ENCODE measurements at regions not wholly inside any gene's neighbourhood (a gene's known extent, or its start where the extent isn't known, plus 50 kb on each side); places are given as distances from the start of the nearest gene placed in this dataset.
A peak's percentile ranks its signal among the peaks of the same experiment; 100 is the strongest.
"Not testable (repeated sequence)": the region's sequence is repeated elsewhere in the genome, so short reads cannot be mapped to it uniquely, and the experiment has no call there.

DNA sequence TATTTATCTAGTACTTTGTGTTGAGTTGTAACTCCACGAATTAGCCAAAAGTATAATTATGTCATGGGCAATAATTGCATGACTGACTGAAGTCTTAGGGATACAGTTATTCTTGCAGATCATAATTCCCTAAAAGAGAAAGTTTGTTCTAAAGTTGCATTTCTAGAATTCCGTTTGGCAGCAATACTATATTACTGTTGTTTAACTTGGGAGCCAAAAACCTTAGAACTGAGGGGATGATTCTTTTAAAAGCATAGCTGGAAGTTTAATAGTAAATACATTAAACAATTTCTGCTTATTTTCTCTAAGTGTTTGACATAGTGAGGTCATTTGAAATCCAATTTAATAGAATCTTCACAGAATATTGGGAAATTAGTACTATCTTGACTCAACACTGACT, 356.4 kb upstream of the ADAMTS5 start:
- intact Hi-C loops (cut with DNase I): no loop called here

DNA sequence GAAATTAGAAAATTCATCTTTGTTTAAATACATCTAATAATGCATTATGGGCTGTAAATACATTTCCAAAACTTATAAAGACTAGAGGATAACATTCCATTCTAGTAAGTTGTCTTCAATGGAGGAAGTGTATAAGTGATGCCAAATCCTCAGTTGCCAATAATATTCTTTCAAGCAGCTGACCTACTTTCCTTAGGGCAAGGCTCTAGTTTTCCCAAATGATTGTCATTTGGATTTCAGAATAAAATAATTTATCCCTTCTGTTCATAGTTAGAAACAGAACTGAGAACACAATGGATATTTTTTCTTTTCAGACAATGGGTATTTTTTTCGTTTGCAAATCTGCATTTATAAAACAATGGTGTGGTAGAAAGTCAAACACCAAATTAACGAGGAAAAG, 354.9 kb upstream of the ADAMTS5 start:
- ATAC-seq (no peak), DNase-seq (ENCODE audit: missing footprints) (no peak)
- intact Hi-C loops (cut with DNase I): no loop called here

More for the DNA sequence above, 356.4 kb upstream of the ADAMTS5 start:
- ATAC-seq: no peak
- no peak for DNase-seq (ENCODE audit: missing footprints)

DNA sequence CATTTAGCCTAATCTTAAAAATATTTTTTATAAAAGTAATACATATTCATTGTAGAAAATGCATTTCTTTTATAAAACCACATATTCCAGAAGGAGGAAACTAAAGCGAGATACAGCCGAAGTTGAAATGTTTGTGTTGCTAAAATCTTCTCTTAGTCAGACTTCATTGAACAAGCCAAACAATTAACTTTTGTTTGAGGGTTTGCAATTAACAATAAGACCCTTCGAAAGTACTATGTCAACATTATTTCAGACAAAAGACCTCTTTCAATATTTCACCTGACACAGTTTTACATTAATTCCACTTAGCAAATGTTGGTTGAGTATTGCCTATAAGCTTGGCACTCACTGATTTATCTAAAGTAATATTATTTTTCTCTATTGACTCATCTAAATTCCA, 354.0 kb upstream of the ADAMTS5 start:
- intact Hi-C loops (cut with DNase I): no loop called here
- DNase-seq (ENCODE audit: missing footprints): no peak
- ATAC-seq: no peak

DNA sequence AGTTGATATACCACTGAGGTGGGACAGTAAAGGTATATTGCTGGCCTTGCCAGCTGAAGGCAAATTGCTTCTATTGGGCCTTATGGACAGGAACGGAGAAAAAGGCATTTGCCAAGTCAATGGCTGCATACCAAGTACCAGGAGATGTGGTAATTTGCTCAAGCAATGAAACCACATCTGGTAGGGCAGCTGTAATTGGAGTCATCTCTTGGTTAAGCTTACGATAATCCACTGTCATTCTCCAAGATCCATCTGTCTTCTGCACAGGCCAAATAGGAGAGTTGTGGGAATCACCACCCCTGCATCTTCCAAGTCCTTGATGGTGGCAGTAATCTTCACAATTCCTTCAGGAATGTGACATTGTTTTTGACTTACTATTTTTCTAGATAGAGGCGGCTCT, 350.7 kb upstream of the ADAMTS5 start:
- ATAC-seq; intact Hi-C loops (cut with DNase I); DNase-seq (ENCODE audit: missing footprints): not testable (repeated sequence)

DNA sequence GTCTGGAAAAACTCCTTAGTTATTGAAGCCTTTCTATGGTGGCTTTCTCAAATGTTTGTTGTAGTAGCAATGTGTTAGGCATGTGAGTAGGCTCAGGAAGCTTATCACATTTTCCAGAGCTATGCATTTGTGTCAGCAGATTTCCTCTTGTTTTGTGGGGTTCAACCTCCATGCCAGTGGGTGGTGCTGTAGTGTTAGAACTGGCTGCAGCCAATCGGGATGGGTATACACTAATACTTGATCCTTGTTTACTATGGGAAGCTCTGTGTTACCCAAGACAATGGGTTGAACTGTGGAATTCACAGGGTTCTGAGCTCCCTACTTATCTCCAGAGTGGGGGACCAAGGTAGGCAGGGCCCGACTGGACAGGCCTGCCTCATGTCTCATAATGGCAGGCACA, 348.5 kb upstream of the ADAMTS5 start:
- ATAC-seq (no peak), DNase-seq (ENCODE audit: missing footprints) (no peak)
- intact Hi-C loops (cut with DNase I): no loop called here

DNA sequence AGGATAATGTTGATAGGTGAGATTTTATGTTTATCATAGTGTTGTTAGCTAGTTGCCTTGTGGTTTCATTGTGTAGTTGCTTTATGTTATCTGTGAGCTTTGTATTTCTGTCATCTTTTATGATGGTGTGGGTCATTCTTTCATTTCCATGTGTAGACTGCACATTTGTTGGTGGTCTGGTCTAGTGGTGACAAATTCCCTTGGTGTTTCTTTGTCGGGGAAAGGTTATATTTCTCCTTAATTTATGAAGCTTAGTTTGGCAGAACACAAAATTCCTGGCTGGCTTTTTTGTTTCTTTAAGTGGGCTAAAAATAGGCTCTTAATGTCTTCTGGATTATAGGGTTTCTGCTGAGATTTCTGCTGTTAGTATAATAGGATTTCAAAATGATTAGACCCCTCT, 347.2 kb upstream of the ADAMTS5 start:
- no peak for DNase-seq (ENCODE audit: missing footprints)
- intact Hi-C loops (cut with DNase I): no loop called here
- no peak for ATAC-seq

DNA sequence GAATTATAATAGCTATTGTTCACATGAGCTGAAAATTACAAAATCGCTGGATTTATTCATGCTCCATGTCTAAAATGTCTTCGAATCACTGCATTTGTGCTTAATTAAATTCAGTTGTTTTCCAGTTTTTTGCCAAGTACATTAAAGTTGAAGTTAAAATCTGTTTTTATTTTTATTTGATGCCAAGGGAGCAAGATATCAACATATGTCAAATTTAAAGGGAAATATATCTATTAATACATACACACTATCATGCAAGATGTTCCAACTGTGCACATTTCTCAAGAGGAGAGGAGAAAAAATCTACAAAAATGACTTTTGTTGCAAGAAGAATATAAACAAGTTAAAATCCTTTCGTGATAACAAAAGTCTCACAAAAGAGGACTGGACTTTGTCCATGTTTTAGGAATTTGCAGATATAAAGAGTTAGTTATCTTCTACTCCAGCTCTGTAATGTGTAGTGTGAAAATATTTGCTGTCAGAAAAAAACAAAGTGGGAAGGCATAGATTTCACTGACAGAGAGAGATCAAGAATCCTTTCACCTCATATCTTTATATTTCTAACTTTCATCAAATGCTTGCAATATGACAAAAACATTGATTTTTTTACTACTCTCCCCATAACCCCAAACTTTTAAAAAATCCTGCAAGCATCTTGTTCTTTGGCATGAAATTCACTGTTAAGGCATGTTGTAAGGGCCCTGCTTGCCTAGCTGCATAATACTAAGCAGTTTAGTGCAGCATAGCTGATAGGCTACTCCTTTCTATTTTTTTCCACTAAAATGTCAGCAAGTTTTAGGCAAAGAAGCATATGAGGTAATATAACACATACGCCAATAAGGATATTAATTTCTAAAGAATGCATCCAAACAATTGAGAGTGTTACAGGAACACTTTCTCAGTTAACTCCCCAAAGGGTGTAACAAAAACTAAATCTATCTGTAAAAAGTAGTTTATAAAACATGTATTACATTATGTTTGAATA, 340.2 kb upstream of the ADAMTS5 start:
- ATAC-seq (peak; percentile 91), DNase-seq (ENCODE audit: missing footprints) (no peak)
- intact Hi-C loops (cut with DNase I): no loop called here

DNA sequence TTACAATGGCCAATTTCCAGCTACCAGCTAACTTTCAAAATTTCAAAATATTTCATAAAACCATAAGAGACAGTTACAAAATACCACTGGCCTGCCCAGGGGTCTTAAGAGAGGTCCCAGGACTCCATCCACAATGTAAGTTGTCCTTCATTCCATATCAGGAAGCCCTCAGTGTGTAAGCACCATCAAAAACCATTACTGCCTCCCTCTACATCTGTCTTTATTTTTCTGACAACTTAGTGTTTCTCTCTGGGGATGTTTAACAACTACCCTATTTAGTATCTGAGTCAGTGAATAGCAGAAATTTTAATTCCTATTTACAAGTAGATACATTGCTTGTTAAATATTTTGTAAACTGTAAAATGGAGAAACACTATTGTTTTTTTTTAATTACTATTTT, 339.3 kb upstream of the ADAMTS5 start:
- intact Hi-C loops (cut with DNase I): no loop called here
- no peak for DNase-seq (ENCODE audit: missing footprints)
- no peak for ATAC-seq

DNA sequence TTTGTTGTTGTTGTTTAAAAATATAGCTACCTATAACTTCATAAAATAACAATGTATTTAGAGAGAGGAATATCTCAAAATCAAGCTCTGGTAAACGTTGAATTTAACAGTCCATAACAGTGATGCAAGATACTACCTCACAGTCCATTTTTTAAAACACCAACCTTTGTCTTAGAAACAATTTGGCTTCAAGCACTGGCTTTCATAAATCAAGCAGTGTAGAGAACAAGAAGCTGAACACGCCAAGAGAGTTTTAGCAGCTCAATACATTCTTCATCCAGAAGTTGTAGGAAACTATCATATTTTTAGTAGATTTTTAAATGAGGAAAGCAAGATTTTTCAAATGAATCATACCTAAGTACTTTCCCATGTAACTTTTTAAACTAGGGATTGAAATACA, 334.3 kb upstream of the ADAMTS5 start:
- no peak for DNase-seq (ENCODE audit: missing footprints)
- intact Hi-C loops (cut with DNase I): no loop called here
- ATAC-seq: no peak

DNA sequence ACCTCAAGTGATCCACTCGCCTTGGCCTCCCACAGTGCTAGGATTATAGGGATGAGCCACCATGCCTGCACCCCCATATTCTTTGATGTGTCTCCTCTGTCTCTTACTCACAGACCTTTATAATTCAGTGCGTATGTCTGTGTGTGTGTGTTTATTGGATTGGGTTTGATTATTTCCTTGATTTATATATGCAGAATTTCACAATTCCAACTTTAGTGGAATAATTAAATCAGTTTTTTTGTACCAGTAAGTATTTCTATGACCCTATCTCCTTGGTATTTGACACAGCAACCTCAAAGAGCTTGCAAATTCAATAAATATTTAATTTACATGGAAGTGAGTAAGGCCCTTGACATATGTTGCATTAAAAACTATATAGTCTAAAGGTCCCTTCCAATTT, 333.9 kb upstream of the ADAMTS5 start:
- no peak for DNase-seq (ENCODE audit: missing footprints)
- intact Hi-C loops (cut with DNase I): no loop called here
- ATAC-seq: no peak

DNA sequence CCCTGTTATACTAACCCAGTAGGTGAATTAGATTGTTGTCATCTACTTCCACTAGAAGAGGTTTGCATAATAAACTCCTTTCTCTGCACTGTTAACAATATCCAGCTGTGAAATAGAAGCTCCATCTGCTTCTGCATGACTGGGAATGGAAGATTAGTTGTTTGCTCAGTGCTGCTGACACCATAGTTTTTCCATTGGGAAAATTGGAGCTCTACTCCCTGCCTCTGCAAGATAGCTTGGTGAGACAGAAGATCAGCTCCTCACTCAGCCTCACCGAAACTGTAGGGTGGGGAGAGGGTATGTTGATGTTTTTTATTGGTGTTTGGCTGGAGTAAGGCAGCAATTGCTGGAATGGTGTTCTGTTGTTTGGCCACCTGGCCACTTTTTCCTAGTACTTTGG, 331.6 kb upstream of the ADAMTS5 start:
- DNase-seq (ENCODE audit: missing footprints): no peak
- intact Hi-C loops (cut with DNase I): no loop called here
- peak; percentile 93 for ATAC-seq

DNA sequence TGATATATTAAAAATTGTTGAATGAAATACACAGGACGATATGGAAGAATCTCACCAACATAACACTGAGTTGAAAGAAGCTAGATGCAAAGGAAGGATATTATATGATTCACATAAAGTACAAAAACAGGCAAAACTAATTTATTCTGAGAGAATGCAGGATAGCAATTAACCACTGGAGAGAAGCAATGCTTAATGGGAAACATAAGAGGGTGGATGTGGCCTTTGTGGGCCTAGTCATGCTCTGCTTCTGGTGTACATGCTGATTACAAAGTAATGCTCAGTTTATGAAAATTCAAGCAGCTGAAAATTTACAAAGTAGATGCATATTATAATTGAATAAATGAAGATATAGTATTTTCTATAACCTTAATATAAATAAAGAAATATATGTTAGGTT, 326.4 kb upstream of the ADAMTS5 start:
- ATAC-seq (no peak), DNase-seq (ENCODE audit: missing footprints) (no peak)
- intact Hi-C loops (cut with DNase I): no loop called here

DNA sequence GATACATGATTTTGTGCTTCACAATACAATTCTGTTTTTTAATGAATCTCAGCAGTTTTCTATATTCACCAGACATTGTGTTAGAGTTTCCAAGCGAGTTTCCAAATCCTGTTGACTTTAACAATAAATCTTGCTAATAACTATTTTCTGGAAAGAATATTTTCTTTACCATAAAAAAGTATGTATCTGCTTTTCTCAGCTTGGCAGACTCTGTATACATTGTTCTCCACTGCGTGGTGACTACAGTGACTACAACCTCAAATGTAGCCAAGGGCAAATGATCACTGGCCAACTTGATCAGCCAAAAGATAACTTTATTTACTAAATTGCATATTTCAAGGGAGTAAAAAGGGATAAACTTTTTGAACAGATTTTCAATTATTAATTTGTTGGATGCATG, 325.9 kb upstream of the ADAMTS5 start:
- DNase-seq (ENCODE audit: missing footprints) (no peak), ATAC-seq (no peak)
- intact Hi-C loops (cut with DNase I): no loop called here

DNA sequence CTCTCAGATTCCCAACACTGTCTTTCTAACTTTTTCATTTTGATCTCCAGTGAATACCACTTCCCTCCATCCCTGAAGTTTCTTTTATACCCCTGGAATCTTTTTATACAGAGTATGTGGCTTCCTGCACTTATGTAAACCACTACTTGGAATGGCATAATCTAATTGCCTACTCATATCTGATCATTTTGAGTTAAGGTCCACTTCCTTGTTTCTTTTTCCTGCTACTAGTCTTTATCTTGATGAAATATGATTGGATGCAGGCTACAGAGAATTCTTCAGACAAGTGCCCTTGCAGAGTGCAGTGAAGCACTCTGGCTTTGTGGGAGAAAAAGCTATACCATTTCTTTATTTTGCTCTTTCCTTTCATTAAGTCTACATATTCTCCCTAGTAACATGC, 325.3 kb upstream of the ADAMTS5 start:
- ATAC-seq (no peak), DNase-seq (ENCODE audit: missing footprints) (no peak)
- intact Hi-C loops (cut with DNase I): no loop called here

DNA sequence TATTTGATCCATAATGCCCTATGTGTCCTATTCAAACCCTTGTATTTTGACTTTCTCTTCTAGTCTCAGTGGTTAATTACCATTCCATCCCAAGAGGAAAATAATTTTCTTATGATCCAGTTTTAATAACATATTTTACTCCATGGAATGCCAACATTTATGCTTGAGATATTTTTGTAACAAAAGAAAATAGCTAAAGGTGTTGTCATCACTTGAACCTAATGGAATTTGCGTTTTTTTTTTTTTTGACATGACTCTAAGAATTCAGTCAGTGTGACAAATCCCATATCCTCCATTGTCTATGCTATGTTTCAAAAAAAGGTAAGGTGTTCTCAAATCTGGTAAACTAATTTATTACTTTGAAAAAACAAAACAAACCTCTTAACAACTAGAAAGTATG, 324.1 kb upstream of the ADAMTS5 start:
- intact Hi-C loops (cut with DNase I): no loop called here
- DNase-seq (ENCODE audit: missing footprints): no peak
- ATAC-seq: no peak

DNA sequence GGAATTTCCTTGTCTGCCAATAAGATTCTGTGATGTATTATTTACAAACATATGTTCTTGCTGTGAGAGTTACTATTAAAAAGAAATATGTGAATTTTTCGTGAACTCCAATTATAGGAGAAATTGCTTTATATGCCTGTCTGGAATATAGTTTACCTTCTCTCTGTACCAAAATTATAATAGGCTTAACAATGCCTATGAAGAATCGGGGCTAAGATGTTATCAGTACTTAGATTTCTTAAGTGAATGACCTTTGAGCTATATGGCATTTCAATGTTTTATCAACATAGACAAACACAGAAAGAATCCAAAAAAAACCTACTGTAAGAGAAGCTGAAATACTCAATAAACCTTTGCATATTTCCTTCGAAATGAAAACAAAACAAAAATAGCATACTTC, 323.1 kb upstream of the ADAMTS5 start:
- DNase-seq (ENCODE audit: missing footprints) (no peak), ATAC-seq (no peak)
- intact Hi-C loops (cut with DNase I): no loop called here

DNA sequence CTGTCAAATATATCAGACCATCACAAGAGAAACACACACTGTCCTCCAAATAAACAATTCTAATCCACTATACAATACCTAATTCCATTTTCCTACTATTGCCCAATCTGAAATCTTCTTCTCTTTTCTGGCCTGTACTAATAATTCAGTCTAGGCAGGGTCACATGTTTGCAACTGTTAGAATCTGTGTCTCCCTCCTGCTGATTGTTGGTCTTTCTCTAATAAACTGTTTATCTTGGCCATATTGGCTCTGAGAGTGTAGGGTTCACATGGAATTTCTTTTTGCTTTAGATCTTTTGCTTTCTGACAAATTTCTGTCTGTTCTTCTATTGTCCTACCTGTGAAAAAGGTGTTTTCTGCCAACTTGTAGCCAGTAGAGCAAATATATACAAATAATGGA, 319.9 kb upstream of the ADAMTS5 start:
- DNase-seq (ENCODE audit: missing footprints) (no peak), ATAC-seq (no peak)
- intact Hi-C loops (cut with DNase I): no loop called here

DNA sequence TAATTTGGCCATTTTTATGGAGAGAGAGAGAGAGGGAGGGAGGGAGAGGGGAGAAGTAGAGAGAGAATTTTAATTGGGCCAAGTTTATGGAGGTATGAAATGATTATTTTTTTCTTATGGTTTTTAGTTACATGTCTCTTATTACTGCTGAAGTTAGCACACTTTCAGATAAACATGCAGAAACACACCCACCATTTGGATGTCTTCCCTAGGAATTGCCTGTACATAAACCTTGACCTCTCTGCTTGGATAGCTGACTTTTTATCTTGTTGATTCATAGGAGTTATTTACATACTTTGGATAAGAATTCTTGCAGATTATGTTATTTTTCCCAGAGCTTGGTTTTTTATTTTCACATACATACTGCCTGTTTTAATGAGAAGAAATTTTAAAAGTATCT, 310.2 kb upstream of the ADAMTS5 start:
- ATAC-seq (no peak), DNase-seq (ENCODE audit: missing footprints) (no peak)
- intact Hi-C loops (cut with DNase I): no loop called here

DNA sequence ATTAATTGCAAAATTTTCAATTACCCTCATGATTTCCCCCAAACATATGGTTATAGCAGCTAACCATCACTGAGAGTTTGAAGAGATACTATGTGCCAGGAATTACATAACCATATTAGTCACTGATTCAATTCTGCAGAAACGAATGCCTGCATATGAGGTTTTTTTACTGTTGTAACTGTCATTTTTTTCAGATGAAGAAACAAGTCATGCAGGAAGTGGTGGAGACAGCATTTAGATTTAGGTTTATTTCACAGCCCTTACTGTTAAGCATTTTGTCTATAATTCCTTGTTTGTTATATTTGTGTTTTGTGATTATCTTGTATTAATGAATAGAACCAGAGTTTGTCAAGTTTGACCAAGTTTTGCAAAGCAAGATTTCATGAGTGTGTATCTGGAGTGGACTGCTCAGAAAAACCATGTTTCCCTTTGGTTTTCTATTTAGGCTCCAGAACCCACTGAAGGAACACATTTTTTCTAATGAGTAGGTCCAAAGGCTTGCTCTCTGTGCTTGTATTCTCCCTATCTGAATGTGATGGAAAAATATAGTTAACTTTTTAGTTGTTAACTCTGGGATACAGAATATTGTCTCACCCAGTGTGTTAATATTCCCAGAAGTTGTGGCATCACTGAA, 308.5 kb upstream of the ADAMTS5 start:
- DNase-seq (ENCODE audit: missing footprints) (no peak), ATAC-seq (peak; percentile 26)
- intact Hi-C loops (cut with DNase I): no loop called here

DNA sequence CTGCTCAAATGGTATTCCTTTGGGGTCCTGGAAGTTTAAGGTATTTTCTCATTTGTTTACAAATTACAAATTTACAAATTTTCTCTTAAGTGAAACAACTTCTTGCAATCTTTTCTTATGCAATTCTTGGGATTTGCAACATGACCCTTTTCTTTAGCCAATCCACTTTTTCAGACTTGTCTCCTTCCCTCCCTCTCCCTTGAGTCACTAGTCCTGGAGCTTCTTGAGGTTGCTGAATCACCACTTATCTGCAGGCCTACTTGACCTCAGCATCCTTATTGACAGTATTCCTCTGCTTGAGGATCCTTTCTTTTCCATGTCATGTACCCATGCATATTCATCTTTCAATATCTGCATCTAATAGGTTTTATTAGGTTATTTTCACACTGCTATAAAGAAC, 302.8 kb upstream of the ADAMTS5 start:
- DNase-seq (ENCODE audit: missing footprints) (no peak), ATAC-seq (peak; percentile 84)
- intact Hi-C loops (cut with DNase I): no loop called here
